Stimulated activated effector memory CD8-positive, alpha-beta T cell treated with anti-CD3 and anti-CD28 coated beads, Interleukin-12 subunit alpha, Interleukin-12 subunit beta, amount 100 ng/mL, for 72 hours (primary cell): ENCODE measurements at regions not wholly inside any gene's neighbourhood (a gene's known extent, or its start where the extent isn't known, plus 50 kb on each side); places are given as distances from the start of the nearest gene placed in this dataset.
A peak's percentile ranks its signal among the peaks of the same experiment; 100 is the strongest.

Experiments used
- ATAC-seq: fragments of 150-1000 bp; cut with Tn5 transposase; 2 replicates; pipeline ENCODE4 v1.10.0; 2021
- DNase-seq, 2 donors: peaks; one replicate each; pipeline ENCODE4 v3.0.0; 2021 to 2022; ENCODE audit warnings: low spot score in 2 of 2
- H3K27ac Mint-ChIP-seq: one replicate; pipeline ENCODE4 v1.8.0; 2022; ENCODE audit warnings: mild to moderate bottlenecking, mixed read lengths
- H3K36me3 Mint-ChIP-seq: one replicate; pipeline ENCODE4 v1.8.0; 2022; ENCODE audit warnings: mild to moderate bottlenecking, mixed read lengths
- H3K4me1 Mint-ChIP-seq: one replicate; pipeline ENCODE4 v1.8.0; 2022; ENCODE audit warnings: mixed read lengths
- H3K4me3 Mint-ChIP-seq: one replicate; pipeline ENCODE4 v1.8.0; 2022; ENCODE audit warnings: mild to moderate bottlenecking, mixed read lengths
- H3K9me3 Mint-ChIP-seq: one replicate; pipeline ENCODE4 v1.8.0; 2022; ENCODE audit warnings: mixed read lengths

DNA sequence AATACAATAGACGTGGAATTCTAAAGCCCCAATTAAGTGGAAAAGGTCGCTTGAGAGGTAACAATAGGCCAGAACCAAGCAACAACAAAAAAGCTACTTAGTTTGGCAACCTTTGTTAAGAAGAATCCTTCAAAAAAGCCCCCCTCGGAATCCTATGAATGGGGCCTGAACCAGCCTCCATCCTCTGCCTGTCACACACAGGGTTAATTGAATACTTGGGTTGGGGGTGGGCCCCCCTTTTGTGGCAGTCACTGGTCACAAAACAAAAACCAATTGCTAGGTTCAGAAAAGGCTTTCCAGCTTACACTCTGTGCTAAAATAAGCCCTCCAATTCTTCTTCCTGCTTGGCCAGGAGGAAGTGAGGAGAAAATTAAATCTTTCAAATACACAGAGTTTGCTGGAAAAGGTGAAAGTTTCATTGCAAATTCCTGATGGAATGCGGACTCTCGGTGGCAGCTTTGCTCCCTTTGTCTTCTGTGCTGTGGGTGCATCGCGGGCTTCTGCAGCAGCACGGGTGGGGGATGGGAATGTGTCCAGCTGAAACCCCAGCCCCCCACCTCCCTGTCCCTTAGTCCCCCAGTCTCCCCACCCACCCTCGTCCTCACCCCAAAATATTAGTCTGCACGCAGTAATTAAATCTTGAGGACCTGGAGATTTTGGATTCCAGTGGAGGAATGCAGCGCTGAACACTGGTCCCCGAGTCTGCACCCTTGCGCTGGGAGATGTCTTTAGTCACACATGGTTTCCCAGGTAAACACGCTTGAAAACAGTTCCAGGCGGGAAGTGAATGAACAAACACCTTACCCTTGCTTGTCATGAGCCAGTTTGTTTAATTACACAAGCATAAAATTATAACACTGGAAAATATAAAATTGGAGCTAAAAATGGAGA is 254.3 kb downstream of the SOX11 start:
- H3K4me1 Mint-ChIP-seq: no peaks in the 10 kb centered on the region

DNA sequence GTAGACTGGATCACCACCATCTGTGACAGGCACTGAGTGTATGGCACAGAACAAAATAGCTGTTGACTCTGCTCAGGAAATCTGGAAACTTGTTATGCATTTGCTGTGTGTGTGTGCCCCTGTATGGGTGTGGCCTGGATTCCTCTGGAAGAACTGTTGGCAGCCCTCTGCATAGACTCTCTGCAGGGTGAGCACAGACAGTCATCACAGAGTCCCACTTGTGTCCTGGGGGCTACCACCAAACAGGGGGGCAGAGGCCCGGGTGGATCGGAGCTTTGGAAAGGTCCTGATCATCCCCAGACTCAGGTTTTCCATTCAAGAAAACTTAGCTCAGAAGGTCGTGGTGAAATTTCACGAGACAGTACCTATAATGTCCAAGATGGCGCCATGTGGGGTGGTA is 258.6 kb downstream of the SOX11 start:
- H3K4me3 Mint-ChIP-seq: no peak overlapping the region
- H3K4me1 Mint-ChIP-seq: no peaks in the 10 kb centered on the region
- H3K36me3 Mint-ChIP-seq: no peaks in the 10 kb centered on the region
- DNase-seq: no peak
- no peak for ATAC-seq
- H3K9me3 Mint-ChIP-seq: peaks cover 19% of the 10 kb centered on the region
- no peak overlapping the region for H3K27ac Mint-ChIP-seq

More for the DNA sequence above, 254.3 kb downstream of the SOX11 start:
- no peak for ATAC-seq
- Mint-ChIP-seq H3K9me3 (peaks cover 17% of the 10 kb centered on the region), H3K4me3 (no peak overlapping the region), H3K36me3 (no peaks in the 10 kb centered on the region), H3K27ac (no peak overlapping the region)
- DNase-seq: no peak

- no peaks in the 10 kb centered on the region for H3K36me3 Mint-ChIP-seq
- peaks cover 20% of the 10 kb centered on the region for H3K9me3 Mint-ChIP-seq
- ATAC-seq: no peak
- H3K4me1 Mint-ChIP-seq: no peaks in the 10 kb centered on the region
- no peak for DNase-seq
- H3K27ac Mint-ChIP-seq: no peak overlapping the region
- no peak overlapping the region for H3K4me3 Mint-ChIP-seq
Measured at GRCh38 chr2:5951471-5951870, 259.3 kb downstream of the SOX11 start.

DNA sequence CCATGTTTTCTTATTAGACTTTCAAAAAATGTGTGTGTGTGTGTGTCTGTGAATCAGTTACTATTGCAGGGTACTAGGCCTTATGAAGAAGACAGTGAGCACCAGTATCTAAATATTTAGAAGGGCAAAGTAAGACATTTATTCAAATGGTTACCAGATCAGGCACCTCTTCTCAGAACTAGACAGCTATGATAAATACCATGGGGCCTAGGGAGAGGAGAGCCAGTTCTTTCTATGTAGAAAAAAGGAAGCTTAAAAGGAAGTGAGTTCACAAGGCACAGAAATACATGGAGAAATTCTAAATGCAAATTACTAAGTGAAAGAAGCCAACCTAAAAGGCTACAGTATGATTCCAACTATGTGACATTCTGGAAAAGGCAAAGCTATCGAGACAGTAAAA is 261.3 kb downstream of the SOX11 start:
- DNase-seq: no peak
- peaks cover 28% of the 10 kb centered on the region for H3K9me3 Mint-ChIP-seq
- no peaks in the 10 kb centered on the region for H3K4me1 Mint-ChIP-seq
- H3K36me3 Mint-ChIP-seq: no peaks in the 10 kb centered on the region
- H3K4me3 Mint-ChIP-seq: no peak overlapping the region
- no peak for ATAC-seq
- no peak overlapping the region for H3K27ac Mint-ChIP-seq

- no peak for ATAC-seq
- H3K36me3 Mint-ChIP-seq: no peaks in the 10 kb centered on the region
Measured at GRCh38 chr2:5954509-5954908, 262.3 kb downstream of the SOX11 start.

DNA sequence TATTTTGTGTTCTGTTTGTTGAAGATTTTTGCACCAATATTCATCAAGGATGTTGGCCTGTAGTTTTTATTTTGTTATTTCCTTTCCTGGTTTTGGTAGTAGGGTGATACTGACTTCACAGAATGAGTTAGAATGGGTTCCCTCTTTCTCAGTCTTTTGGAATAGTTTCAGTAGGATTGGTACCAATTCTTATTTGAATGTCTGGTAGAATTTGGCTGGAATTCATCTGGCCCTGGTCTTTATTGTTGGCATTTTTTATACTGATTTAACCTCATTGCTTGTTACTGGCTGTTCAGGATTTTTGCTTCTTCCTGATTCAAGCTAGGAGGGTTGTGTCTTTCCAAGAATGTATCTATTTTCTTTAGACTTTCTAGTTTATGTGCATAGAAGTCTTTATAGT is 263.7 kb downstream of the SOX11 start:
- peaks cover 18% of the 10 kb centered on the region for H3K9me3 Mint-ChIP-seq
- no peaks in the 10 kb centered on the region for H3K36me3 Mint-ChIP-seq
- no peak overlapping the region for H3K27ac Mint-ChIP-seq
- DNase-seq (no peak), ATAC-seq (no peak)
- no peaks in the 10 kb centered on the region for H3K4me1 Mint-ChIP-seq
- H3K4me3 Mint-ChIP-seq: no peak overlapping the region

More at GRCh38 chr2:5954509-5954908, 262.3 kb downstream of the SOX11 start:
- H3K27ac Mint-ChIP-seq: no peak overlapping the region
- H3K9me3 Mint-ChIP-seq: peaks cover 21% of the 10 kb centered on the region
- H3K4me1 Mint-ChIP-seq: no peaks in the 10 kb centered on the region
- no peak overlapping the region for H3K4me3 Mint-ChIP-seq
- DNase-seq: no peak

DNA sequence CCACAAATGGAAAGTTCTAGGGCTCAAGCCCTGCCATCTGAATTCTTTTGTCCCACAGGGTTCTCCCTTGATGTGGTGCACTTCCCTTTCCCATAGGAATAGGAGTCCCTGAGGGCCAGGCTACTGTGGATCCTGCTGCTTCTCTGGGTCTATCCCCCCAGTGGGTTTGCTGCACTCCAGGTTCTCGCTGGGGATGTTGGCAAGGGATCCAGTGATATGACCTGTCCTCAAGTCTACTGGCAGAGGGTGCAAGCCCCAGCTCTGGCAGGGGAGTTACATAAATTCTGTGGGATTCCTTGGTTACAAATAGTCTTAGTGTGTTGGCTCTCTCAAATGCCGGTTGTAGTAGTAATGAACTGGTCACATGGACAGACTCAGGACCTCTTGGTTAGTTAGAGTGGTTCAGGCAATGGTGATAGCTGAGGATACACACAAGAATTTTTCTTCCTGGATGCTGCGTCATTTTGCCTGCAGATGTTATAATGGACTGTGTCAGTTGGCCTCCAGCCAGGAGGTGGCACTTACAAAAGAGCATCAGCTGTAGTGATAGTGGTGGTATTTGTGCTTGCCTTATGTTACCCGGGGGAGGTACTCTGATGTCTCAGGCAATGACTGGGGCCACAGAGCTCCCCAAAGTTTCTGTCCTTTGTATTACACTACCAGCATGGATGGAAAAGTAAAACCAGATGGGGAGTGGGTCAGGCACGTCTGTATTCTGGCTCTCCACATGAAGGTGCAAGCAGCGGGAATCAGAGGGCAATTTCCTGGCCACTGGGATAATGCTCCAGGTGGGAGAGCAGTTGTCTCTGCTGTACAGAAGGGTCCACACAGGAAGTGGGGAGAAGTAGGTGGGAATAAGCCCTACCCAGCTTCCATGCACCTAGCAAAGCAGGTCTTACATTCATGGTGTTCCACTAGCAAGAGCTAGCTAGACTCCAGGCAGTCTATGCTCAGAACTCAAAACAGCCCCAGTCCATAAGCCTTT is 267.9 kb downstream of the SOX11 start:
- H3K9me3 Mint-ChIP-seq: peaks cover 15% of the 10 kb centered on the region
- DNase-seq (no peak), ATAC-seq (no peak)
- no peaks in the 10 kb centered on the region for H3K4me1 Mint-ChIP-seq
- H3K27ac Mint-ChIP-seq: no peak overlapping the region
- H3K36me3 Mint-ChIP-seq: no peaks in the 10 kb centered on the region
- no peak overlapping the region for H3K4me3 Mint-ChIP-seq

- no peak overlapping the region for H3K4me3 Mint-ChIP-seq
- no peak overlapping the region for H3K27ac Mint-ChIP-seq
- peak; percentile 16 for ATAC-seq
- no peaks in the 10 kb centered on the region for H3K4me1 Mint-ChIP-seq
- peaks cover 13% of the 10 kb centered on the region for H3K9me3 Mint-ChIP-seq
- no peaks in the 10 kb centered on the region for H3K36me3 Mint-ChIP-seq
- no peak for DNase-seq
Measured at GRCh38 chr2:5967506-5967905, 275.3 kb downstream of the SOX11 start.

DNA sequence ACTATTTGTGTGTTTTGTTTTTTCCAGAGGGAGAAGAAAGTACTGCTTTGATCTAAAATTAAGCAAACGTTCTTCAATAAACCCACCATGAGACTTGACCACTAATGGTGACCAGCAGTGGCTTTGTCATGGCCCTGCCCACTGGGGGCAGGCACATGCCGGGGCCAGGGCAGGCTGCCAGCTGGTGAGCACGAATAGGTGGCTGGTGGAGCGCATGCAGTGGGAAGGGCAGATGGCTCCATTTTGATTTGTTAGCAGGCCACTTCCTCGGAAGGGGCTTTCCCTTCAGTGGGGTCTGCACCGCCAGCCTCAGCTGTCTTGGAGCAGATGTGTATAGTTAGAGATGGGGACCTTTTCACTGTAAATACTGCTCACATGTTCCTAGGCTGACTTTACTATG is 277.1 kb downstream of the SOX11 start:
- no peaks in the 10 kb centered on the region for H3K36me3 Mint-ChIP-seq
- peaks cover 9% of the 10 kb centered on the region for H3K9me3 Mint-ChIP-seq
- no peak overlapping the region for H3K27ac Mint-ChIP-seq
- no peak for DNase-seq
- H3K4me3 Mint-ChIP-seq: no peak overlapping the region
- H3K4me1 Mint-ChIP-seq: no peaks in the 10 kb centered on the region
- no peak for ATAC-seq

DNA sequence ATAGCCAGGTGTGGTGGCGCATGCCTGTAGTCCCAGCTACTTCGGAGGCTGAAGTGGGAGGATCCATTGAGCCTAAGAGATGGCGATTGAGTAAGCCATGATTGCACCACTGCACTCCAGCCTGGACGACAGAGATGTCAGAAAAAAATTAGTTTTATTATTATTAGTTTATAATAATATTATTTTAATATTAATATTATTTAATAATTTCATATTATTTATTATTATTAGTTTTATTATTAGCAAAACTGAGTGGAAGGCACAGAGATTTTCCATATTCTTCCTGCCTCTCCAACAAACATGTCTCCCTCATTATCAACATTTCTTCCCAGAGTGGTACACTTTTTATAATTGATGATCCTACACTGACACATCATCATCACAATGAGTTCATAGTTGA is 278.2 kb downstream of the SOX11 start:
- Mint-ChIP-seq H3K36me3 (no peaks in the 10 kb centered on the region), H3K4me1 (no peaks in the 10 kb centered on the region), H3K4me3 (no peak overlapping the region), H3K27ac (no peak overlapping the region), H3K9me3 (peaks cover 9% of the 10 kb centered on the region)
- ATAC-seq (no peak), DNase-seq (no peak)

- DNase-seq: no peak
- Mint-ChIP-seq H3K9me3 (no peaks in the 10 kb centered on the region), H3K4me1 (no peaks in the 10 kb centered on the region), H3K4me3 (no peak overlapping the region), H3K27ac (no peak overlapping the region), H3K36me3 (no peaks in the 10 kb centered on the region)
- ATAC-seq: no peak
Measured at GRCh38 chr2:5974477-5974876, 282.3 kb downstream of the SOX11 start.

DNA sequence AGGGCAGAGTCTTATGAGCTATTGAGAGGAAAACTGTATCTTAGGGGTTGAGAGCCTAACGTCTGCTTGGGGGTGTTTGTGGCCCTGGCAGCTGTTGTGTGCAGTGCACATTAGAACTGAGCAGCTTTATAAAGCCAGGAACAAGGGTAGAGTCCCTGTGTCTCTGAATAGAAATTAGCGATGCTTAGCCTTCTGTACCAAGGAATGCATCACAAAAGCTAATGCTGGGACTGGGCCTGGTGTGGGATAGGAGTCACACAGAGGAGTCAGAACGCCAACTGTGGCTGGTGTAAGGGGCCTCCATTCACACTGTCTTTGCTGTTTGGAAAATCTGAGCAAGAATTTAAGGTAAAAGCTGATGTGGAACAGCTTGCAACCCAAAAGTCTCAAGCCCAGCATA is 283.2 kb downstream of the SOX11 start:
- H3K9me3 Mint-ChIP-seq: no peaks in the 10 kb centered on the region
- no peaks in the 10 kb centered on the region for H3K4me1 Mint-ChIP-seq
- H3K36me3 Mint-ChIP-seq: no peaks in the 10 kb centered on the region
- H3K27ac Mint-ChIP-seq: no peak overlapping the region
- no peak for ATAC-seq
- DNase-seq: no peak
- no peak overlapping the region for H3K4me3 Mint-ChIP-seq

GRCh38 chr2:5976531-5977065 is 284.4 kb downstream of the SOX11 start:
- no peak overlapping the region for H3K4me3 Mint-ChIP-seq
- ATAC-seq: no peak
- DNase-seq: no peak
- no peaks in the 10 kb centered on the region for H3K9me3 Mint-ChIP-seq
- no peaks in the 10 kb centered on the region for H3K4me1 Mint-ChIP-seq
- H3K27ac Mint-ChIP-seq: no peak overlapping the region
- no peaks in the 10 kb centered on the region for H3K36me3 Mint-ChIP-seq

GRCh38 chr2:5977477-5977876 is 285.3 kb downstream of the SOX11 start:
- Mint-ChIP-seq H3K9me3 (no peaks in the 10 kb centered on the region), H3K27ac (no peak overlapping the region), H3K36me3 (no peaks in the 10 kb centered on the region), H3K4me3 (no peak overlapping the region), H3K4me1 (no peaks in the 10 kb centered on the region)
- ATAC-seq: no peak
- no peak for DNase-seq

DNA sequence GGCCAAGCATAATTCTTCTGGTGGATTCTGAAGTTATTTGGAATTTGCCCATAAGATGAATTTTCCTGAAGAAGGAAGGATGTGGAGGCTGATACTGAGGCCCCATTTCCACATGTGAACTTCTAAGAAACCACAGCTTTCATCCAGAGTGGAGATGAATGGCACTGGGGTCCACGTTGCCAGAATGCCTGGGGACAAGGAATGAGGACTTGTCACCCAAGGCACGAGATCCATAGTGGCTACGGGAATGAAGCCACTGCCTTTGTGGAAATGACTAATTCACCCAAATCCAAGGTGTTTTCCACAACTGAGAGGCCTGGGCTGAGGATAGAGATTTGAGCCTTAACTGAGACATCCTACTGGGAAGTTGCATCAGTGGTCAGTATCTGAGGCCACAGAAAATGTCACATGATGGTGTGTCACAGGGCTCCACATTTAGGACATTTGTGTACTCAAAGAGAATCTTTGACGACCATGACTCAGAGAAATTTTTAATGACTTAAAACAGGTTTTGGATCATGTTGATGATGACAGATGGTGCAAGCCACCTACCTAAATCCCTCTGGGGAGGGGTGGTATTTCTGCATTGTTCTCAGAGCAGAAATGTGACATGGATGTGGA is 286.1 kb downstream of the SOX11 start:
- DNase-seq: no peak
- no peaks in the 10 kb centered on the region for H3K4me1 Mint-ChIP-seq

More for the DNA sequence above, 286.1 kb downstream of the SOX11 start:
- no peak overlapping the region for H3K27ac Mint-ChIP-seq
- H3K9me3 Mint-ChIP-seq: no peaks in the 10 kb centered on the region
- no peak for ATAC-seq
- H3K36me3 Mint-ChIP-seq: no peaks in the 10 kb centered on the region
- H3K4me3 Mint-ChIP-seq: no peak overlapping the region
